B cell (primary cell): ENCODE measurements at regions not wholly inside any gene's neighbourhood (a gene's known extent, or its start where the extent isn't known, plus 50 kb on each side); places are given as distances from the start of the nearest gene placed in this dataset.

ENCODE experiments used
- EZH2 ChIP-seq: IDR thresholded peaks from 2 replicates; pipeline ENCODE4 v1.6.1; 2012; ENCODE audit warnings: borderline replicate concordance, low read depth, mild to moderate bottlenecking, moderate library complexity, low read length; ENCODE audit not compliant: insufficient read depth, poor library complexity, severe bottlenecking
- TF ChIP-seq, protein P1 (sequence below): fragments of 200-600 bp; IDR thresholded peaks from one replicate; pipeline ENCODE4 v1.8.0; 2022; ENCODE audit warnings: antibody characterized with exemption, mild to moderate bottlenecking

- TF ChIP-seq, protein P1, sequence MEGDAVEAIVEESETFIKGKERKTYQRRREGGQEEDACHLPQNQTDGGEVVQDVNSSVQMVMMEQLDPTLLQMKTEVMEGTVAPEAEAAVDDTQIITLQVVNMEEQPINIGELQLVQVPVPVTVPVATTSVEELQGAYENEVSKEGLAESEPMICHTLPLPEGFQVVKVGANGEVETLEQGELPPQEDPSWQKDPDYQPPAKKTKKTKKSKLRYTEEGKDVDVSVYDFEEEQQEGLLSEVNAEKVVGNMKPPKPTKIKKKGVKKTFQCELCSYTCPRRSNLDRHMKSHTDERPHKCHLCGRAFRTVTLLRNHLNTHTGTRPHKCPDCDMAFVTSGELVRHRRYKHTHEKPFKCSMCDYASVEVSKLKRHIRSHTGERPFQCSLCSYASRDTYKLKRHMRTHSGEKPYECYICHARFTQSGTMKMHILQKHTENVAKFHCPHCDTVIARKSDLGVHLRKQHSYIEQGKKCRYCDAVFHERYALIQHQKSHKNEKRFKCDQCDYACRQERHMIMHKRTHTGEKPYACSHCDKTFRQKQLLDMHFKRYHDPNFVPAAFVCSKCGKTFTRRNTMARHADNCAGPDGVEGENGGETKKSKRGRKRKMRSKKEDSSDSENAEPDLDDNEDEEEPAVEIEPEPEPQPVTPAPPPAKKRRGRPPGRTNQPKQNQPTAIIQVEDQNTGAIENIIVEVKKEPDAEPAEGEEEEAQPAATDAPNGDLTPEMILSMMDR, result no peak
- no peak for TF ChIP-seq EZH2
Measured at GRCh38 chr19:28998974-28999373, 214.0 kb downstream of the UQCRFS1 start.
